ENCODE measurements at regions not wholly inside any gene's neighbourhood (a gene's known extent, or its start where the extent isn't known, plus 50 kb on each side); places are given as distances from the start of the nearest gene placed in this dataset.

DNA sequence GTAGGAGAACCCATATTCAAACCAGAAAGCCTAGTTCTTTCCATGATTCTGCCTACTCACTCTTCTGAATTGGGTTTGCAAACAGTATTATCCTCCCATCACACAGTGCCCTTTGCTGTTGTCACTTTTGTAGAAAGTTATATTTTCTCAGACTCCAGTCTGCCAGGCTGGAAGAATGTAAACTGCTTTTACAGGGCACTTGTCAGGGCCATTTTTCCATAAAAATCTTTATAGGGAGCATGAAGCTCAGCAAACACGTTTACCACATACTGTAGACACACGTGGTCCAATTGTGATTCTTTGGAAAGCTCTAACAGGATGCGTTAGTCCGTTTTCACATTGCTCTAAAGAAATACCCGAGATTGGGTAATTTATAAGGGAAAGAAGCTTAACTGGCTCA is 204.0 kb downstream of the KCNN2 start:
- DNase-seq (no peak), ATAC-seq (ENCODE audit: poor library complexity) (no peak)
- intact Hi-C loops (cut with DNase I), result no loop called here

DNA sequence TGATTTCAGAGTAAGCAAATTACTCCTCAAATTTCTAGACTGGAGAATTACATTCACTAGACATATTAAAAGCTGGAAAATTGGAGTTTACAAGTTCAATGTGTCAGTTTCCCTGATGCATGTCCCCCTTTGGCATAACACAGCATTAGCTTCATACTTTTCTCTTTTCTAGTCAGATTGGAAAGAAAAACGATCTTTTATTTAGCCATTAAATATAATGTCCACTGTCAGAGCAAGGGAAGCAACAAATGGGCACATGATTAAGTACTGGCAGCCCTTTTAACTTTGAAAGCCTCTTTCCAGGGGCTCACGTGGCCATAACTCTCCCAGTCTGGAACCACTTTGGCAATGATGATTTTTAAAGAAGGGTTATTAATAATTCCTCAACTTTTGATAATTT is 203.3 kb downstream of the KCNN2 start:
- no peak for DNase-seq
- ATAC-seq (ENCODE audit: poor library complexity), result no peak
- intact Hi-C loops (cut with DNase I), result no loop called here

DNA sequence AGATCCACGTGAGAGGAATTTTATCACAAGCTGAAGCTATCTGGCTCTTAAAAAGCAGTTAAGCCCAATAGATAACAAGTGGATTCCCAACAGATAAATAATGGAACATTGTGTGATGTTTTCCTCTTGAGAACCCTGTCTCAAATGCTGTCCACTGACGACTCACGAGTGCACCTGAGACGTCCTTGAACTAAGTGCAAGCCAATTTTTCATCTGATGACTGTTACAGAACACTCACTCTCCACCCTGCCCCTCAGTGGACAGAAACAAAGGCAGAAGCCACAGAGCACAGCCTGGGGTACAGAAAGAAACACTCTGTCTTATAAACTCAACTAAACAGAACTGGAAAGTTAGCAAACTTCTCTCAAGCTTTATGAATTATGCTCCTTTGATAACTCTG is 199.5 kb downstream of the KCNN2 start:
- intact Hi-C loops (cut with DNase I), result no loop called here
- DNase-seq (no peak), ATAC-seq (ENCODE audit: poor library complexity) (no peak)
